Erythroblast (primary cell): ENCODE measurements at regions not wholly inside any gene's neighbourhood (a gene's known extent, or its start where the extent isn't known, plus 50 kb on each side); places are given as distances from the start of the nearest gene placed in this dataset.
"Not testable (repeated sequence)": the region's sequence is repeated elsewhere in the genome, so short reads cannot be mapped to it uniquely, and the experiment has no call there.

ENCODE experiments used
- GATA1 ChIP-seq: IDR thresholded peaks from 2 replicates; pipeline ENCODE4 v1.6.1; 2011; ENCODE audit warnings: low read depth, mild to moderate bottlenecking, control low read depth, low read length, moderate library complexity
- POLR2A ChIP-seq: IDR thresholded peaks from 2 replicates; pipeline ENCODE4 v1.6.1; 2011; ENCODE audit warnings: mild to moderate bottlenecking, low read length

- not testable (repeated sequence) for TF ChIP-seq POLR2A, GATA1
These were observed 104.0 kb downstream of the TMEM121 start for GRCh38 chr14:105630293-105630934.
